GM19438 (cell line): ENCODE measurements at regions not wholly inside any gene's neighbourhood (a gene's known extent, or its start where the extent isn't known, plus 50 kb on each side); places are given as distances from the start of the nearest gene placed in this dataset.
"Not testable (repeated sequence)": the region's sequence is repeated elsewhere in the genome, so short reads cannot be mapped to it uniquely, and the experiment has no call there.

Experiments used
- ATAC-seq: cut with Tn5 transposase; IDR thresholded peaks from one replicate; pipeline ENCODE4 v1.9.1; 2021; ENCODE audit warnings: low read depth; ENCODE audit not compliant: unreplicated experiment

DNA sequence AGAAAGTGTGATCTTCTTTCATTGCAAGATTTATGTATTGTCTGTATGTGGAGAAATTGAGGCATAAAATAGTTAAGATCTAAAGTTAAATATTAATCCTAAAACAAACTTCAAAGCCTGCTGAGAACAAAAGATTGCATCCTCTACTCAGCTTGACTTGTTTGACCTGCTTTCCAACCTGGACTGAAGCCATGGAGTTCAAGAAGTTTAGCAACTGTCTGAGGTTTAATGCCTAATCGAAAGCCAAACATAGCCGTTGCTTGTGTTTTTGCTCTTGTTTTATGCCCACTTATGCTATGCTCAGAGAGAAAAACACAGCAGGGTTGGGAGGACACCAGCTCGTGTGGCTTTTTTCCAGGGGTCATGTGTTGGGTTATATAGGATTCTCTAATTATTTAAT lies 135.6 kb downstream of the NUFIP1 start:
- no peak for ATAC-seq

DNA sequence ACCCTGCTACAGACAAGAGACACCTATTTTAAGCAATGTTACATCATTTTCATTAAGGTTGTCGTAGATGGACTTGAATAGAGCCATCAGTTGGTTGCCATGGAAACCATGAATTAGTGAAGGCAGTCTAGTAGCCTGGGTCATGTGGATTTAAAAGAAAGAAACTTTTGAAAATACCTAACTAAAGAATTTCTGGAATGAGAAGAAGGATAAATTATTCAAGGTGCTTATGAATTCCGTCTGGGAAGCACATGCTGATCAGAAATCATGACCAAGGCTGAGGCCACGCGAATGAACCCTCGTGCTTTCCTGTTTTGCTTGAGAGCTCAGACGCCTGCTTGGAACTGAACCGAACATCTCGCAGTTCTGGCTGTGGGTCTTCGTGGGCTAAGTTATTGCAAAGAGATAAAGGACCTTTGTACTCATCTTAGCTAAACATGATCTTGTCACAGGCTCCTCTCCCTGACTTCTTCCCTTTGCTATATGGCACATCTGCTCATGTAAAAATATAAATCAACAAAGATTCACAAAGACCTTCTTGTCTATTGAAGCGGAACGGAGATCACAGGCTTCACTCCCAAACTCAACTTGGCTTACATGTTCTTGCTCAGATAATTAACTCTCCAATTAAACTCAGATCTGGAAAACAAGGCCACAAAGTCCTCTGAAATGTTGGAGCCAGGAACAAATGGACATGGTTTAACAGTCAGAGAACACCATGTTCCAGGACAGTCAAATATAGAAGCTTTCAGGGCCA lies 140.2 kb downstream of the NUFIP1 start:
- no peak for ATAC-seq

DNA sequence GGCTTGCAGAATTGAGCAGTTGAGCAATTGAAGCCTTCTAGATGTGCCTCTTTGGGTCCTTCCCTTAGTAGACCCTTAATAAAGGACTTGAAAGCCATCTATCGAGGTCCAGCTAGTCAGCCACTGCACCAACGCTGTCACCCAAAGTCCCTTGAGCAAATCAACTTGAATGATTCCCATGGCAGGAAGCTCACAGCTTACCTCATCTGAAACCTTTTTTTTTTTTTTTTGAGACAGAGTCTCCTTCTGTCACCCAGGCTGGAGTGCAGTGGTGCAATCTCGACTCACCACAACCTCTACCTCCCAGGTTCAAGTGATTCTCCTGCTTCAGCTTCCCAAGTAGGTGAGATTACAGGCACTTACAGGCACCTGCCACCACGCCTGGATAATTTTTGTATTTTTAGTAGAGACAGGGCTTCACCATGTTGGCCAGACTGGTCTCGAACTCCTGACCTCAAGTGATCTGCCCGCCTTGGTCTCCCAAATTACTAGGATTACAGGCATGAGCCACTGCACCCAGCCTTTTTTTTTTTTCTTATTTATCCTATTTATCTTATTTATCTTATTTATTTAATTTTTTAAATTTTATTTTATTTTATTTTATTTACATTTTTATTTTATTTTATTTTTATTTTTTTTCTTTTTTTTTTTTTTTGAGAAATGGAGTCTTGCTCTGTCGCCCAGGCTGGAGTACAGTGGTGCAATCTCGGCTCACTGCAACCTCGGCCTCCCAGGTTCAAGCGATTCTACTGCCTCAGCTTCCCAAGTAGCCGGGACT lies 143.8 kb downstream of the NUFIP1 start:
- ATAC-seq, result not testable (repeated sequence)

DNA sequence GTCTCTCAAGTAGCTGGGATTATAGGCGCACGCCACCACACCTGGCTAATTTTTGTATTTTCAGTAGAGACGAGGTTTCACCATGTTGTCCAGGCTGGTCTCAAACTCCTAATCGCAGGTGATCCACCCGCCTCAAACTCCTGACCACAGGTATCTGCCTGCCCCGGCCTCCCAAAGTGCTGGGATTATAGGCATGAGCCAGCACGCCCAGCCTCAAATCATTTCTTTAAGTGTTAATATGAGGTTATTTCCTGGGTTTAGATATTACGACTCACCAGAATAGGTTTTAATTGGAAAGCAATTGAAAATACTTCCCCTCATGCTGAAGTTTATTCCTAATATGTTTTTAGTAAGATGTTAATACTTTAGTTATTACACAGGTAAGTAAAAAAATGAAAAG lies 144.5 kb downstream of the NUFIP1 start:
- no peak for ATAC-seq

DNA sequence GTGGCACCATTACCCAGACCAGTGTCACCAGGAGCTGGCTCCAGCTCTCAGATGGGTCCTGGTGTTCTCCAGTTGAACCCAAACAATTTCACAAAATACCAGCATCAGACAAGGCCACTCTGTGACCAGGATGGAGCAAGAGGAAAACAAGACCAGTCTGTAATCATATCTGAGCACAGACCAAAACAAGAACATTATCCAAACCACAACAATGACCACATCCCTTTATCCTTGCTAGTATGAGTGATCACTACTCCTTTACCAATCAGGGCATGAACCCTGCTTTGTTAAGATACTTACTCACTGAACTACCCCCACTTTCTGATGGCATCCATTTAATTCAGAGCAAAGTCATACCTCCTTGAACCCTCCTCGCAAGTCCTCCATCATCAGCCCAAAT lies 145.9 kb downstream of the NUFIP1 start:
- no peak for ATAC-seq

DNA sequence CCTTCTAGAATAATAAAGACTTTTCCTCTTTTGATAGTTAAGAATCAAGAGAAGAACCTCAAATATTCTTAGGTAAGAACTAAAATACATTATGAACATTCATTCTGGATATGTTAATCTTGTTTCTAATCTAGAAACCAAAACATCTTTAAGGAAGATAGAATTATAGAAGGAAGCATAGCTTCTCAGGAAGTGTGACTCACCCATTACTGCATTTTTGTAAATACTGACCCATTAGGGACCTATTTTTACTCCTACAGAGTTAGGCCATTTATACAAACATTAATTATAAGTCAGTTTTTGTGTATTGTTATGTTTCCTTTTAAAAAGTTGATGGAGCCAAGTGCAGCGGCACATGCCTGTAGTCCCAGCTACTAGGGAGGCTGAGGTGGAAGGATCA lies 147.1 kb downstream of the NUFIP1 start:
- no peak for ATAC-seq

DNA sequence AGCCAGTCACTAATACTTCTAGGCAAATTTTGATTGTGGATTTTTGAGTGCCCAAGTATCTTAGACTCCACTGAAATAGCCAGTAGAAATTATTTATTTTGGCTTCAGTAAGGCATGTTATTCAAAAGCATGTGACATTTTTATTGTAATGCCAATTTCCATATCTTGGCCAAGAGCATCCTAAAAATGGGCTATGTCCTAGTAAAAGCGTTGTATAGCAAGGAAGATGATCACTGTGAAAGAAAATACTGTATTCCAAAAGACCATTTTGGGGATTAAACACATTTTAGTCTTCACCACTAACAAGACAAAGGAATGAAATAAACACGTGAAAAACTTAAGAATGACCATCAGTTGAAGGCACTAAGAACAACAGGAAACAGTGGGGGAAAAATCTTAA lies 149.1 kb downstream of the NUFIP1 start:
- ATAC-seq, result no peak

DNA sequence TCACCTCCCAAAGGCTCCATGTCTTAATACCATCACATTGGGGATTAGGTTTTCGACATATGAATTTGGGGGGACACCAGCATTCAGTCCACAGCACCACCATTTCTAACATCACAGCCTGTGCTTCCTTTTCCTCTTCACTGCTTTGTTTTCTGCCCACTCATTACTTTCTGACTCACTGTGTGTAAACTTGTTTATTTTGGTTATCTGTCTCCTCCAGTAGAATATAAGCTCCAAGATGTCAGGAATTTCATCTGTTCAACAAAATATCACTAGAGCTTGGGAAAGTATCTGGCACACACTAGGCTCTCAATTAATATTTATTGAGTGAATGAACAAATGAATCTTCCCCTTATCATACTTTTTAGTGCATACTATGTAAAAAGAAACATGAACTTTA lies 152.0 kb downstream of the NUFIP1 start:
- ATAC-seq, result no peak

DNA sequence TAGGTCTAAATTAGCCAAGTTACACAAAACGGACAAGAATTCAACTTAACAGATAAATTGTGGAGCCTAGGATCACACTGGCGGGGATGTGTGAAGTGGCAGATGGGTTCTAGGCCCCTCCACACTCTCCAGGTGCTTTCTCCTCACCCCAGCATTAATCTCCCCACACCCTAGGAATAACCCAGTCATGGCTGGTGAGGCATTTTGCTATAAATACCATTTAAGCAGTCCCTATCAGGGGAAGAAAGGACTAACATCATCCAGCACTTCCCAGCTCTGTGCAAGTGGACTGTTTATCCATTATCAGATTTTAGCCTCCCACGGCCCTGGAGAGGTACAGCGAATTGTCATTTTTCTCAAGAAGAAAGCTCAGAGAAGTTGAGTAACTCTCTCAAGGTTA lies 154.9 kb downstream of the NUFIP1 start:
- ATAC-seq, result no peak

DNA sequence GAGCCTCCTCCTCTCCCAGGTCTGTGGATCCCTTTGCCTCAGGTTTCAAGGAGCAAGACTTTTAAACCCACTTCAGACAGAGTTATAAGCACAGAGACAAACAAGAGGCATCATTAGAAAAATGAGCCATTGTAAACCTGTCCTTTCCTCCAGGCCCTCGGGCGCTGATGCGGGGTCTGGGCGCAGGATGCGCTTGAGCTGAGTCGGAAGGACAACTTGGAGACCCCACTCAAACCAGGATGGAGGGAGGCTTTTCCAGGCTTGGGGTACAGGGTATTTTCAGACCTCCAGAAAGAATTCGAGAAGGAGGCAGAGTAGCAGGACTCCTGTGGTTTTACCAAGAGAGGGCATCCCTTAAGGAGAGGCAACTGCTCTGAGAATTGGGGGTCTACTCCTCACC lies 155.6 kb downstream of the NUFIP1 start:
- no peak for ATAC-seq

DNA sequence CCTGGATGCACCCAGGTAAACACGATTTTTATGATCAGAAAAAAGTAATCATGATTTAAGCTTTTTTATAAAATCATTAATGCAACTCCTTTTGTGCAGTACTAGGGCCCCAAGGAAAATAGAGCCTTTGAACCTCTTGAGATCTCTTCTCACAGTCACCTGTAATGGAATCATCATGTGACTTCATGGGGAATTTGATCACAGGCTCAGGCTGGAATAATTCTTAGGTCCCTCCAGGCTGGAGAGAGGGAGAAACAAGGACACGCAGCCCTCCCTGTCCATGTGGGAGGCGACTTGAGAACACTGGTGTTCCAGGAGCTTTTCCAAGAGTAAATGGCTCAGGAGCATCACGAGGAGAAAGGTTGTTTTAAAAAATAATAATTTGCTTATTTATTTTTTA lies 156.1 kb downstream of the NUFIP1 start:
- ATAC-seq, result no peak

DNA sequence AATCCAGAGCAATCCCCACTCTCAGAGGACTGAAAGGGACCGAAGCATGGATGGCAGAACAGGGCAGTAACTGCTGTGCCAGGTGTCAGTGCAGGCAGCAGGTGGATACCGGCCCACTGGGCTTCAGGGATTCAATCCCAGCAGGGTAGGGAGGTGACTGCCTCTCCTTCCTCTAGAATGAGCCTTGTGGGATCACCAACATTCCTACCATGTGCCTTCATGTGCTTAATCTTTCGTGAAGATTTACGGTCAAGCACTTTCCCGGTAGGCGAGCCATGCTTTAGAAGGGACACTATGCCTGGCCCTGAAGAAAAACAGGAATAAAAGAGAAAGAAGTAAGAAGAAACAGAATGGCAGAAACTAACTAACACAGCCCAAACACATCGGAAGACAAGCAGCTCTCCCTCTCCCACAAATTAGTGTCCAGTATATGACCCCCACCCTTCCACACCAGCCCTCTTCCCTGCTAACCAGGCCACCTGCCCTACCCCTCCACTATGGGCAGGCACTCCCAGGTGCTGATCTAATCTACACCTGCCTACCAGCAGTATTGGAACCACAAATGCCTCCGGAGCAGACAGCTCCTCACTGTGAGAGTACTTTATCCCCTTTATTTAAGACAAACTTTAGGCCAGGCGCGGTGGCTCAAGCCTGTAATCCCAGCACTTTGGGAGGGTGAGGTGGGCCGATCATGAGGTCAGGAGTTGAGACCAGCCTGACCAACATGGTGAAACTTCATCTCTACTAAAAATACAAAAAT lies 162.5 kb downstream of the NUFIP1 start:
- no peak for ATAC-seq

DNA sequence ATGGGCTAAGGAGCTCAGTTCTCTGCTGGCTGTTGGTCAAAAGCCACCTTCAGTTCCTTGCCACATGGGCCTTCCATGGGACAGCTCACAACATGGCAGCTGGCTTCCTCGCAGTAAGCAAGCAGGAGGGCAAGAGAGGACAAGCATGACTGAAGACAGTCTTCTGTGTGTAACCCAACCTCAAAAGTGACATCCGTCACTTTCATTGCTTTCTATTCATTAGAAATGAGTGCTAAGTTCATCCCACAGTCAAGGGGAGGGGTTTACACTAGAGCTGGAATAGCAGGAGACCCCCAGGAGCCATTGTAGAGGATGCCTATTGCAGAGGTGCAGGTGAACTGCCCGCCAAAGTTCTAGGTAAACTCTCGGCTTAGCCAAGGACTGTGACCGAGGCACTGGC lies 163.3 kb downstream of the NUFIP1 start:
- ATAC-seq, result no peak

DNA sequence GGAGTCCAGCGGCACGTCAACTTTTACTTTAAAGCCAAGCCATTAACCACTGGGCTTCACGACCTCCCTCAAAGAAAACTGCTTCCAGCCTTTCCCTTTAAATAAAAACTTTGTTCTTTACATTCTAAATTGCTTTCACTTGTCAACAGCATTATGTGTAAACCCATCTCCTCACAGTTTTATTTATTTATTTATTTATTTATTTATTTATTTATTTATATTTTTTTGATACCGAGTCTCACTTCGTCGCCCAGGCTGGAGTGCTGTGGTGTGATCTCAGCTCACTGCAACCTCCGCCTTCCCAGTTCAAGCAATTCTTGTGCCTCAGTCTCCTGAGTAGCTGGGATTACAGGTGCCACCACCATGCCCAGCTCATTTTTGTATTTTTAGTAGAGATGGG lies 165.7 kb downstream of the NUFIP1 start:
- ATAC-seq, result not testable (repeated sequence)

DNA sequence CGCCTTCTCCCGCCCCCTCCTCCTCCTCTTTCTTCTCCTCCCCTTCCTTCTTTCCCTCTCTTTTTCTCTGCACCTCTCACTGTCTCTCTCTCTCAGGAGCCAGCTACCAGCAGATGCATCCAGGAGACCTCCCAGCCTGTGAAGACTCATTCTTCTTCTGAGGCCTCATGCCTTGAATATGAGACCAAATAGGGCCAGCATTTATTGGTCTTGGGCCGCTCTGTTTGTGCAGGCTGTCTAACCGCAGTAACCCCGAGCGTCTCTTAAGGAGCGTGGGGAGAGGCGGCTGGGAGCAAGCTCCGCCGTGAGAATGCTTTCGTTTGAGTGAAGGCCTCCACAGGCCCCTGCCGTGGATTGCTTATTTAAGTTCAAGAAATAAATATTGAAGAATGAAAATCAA lies 167.0 kb downstream of the NUFIP1 start:
- no peak for ATAC-seq

DNA sequence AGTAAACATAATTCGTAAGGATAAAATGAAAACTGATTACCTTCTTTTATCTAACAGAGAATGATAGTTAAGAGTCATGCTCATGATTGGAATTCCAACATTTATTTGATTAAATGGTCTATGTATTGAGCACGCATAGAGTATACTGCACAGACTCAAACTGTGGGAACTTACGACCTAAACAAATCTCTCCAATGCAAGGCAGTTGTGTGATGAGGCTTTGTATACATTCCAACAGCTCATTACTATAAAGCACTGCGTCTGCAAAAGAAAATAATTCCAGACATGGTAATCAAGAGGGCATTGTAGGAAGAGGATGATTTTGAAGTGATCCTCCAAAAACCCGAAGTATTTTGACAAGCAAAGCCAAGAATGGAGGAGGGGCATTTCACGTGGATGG lies 169.5 kb downstream of the NUFIP1 start:
- ATAC-seq, result no peak

DNA sequence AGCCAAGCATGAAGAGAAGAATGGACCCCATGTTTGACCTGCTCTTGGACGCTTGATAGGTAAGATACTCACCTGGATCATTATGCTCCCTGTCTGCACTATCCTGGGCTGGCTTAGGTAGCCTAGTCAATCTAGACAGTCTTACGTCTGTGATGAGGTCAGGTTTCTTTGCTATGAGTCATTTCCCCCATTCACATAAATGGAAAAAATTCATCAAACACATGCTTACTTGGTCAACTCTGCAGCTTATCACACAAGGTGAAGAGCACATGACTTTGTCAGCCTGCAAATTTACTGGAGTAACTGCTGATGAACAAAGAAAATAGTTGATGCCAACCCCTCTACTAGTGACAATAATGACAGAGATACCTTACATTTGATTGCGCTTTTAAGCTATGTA lies 170.0 kb downstream of the NUFIP1 start:
- ATAC-seq, result no peak

DNA sequence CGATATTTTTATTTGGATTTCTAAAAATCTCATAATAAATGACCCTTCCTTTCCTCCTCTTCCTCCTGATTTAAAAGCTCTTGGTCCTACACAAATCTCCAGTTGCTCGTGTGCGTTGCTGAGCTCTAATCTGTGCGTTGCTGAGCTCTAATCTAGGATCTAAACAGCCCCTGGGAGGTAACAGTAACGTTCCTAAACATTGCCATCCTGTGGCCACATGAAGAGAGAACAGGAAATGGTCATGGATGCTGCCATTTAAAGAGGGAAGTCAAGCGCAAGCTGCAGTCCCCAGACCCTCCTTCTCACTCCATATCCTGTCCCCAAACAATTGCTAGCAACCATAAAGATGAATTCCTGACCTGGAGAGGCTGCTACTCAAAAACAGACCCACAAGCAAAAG lies 170.8 kb downstream of the NUFIP1 start:
- no peak for ATAC-seq

DNA sequence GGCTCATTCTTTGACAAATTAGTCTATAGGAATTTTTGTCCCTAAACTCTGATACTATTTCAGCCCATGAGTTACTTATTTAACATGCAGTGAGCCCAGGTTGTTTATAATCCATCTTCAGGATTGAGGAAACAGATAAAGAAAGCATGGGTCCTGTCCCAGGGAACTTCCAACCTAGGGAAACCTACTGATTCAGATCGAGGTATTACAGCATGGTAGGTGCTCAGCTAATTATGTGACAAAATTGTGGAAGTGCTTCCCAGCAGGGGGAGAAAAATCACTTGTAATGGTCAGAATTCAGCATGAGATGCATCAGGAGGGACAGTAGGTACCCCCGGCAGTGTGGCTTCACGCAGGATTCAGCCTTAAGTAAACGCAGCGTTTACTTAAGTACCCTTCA lies 171.3 kb downstream of the NUFIP1 start:
- no peak for ATAC-seq

DNA sequence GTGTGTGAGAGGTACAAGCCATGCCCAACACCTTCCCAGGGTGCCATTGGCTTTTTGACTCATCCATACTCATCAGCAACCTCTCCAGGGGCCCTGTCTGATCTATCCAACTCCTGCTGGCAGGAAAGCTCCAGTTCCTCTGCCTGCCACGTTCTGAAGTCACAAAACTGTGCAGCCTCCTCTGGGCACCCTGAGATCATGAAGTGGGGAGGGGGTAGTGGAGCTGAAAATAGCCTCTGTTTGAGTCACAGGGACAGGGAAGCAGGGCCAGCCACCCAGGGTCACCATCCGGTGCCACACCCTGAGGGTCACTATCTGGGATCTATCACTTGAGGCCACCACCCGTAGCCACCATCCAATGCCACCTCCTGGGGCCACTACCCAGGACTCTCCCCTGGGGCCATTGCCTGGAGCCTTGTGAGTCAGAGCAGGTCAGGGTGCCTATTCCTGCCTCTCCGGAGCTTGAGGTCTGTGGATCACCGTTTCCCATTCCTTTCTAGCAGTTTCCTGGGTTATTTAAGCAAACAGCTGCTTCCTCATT lies 172.1 kb downstream of the NUFIP1 start:
- ATAC-seq, result no peak

DNA sequence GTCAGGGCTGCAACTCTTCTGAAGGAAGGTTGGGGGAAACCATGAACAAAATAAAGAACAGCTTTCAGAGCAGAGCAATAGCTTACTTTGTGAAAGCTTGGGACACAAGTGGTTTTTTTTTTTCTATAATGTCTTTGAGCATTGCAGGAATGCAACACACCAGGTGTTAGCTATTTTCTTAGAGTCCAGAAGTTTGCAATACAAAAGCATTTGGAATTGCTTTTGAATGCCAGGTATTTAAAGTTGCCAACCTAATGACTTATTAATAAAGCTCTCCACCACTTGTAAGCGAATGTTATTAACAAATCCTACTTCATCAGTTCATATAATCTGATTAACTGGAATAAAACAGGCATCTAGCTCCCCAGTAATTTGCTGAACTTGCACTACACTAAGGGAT lies 172.6 kb downstream of the NUFIP1 start:
- no peak for ATAC-seq
